ENCODE measurements at regions not wholly inside any gene's neighbourhood (a gene's known extent, or its start where the extent isn't known, plus 50 kb on each side); places are given as distances from the start of the nearest gene placed in this dataset.

DNA sequence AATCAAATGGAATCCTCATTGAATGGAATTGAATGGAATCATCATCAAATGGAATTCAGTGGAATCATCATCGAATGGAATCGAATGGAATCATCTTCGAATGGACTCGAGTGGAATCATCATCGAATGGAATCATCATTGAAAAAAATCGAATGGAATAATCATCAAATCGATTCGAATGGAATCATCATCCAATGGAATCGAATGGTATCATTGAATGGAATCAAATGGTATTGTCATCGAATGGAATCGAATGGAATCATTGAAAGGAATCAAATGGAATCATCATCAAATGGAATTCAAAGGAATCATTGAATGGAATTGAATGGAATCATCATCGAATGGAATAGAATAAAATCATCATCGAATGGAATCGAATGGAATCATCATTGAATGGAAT is 619.3 kb downstream of the TP53TG3F start:
- TF ChIP-seq POLR2A (IDR thresholded peaks at IDR 0.05): no peak
- TF ChIP-seq CTCF (IDR thresholded peaks at IDR 0.05 in 4 of 5, conservative IDR thresholded peaks at IDR 0.05 in 1 of 5): no peak

Data from gastrocnemius medialis (tissue), 4 donors.